HEK293 (cell line): ENCODE measurements at regions not wholly inside any gene's neighbourhood (a gene's known extent, or its start where the extent isn't known, plus 50 kb on each side); places are given as distances from the start of the nearest gene placed in this dataset.

Experiments used
- CTCF ChIA-PET: fragments of 350-600 bp; formaldehyde crosslinking; extraction: SDS; loops from one replicate; lab custom pipeline; 2021; ENCODE audit warnings: antibody characterized with exemption; lab: Yijun Ruan, JAX
- POLR2A ChIA-PET: fragments of 300-600 bp; formaldehyde crosslinking; extraction: SDS; loops from one replicate; lab custom pipeline; 2020; ENCODE audit warnings: antibody characterized with exemption, inconsistent platforms; lab: Yijun Ruan, JAX
- H3K27ac ChIP-seq: fragments of 200-500 bp; sonication (Bioruptor generic); 2 replicates; pipeline ENCODE4 v1.5.1; 2014; ENCODE audit warnings: low read depth, low read length, control low read depth, inconsistent platforms; ENCODE audit errors: extremely low read depth
- H3K36me3 ChIP-seq, 2 experiments: fragments of 200-500 bp in 1 of 2; sonication (Bioruptor generic) in 1 of 2; 1 replicate in 1 of 2; 2 replicates in 1 of 2; pipeline ENCODE4 v1.5.1; 2014 to 2017; ENCODE audit warnings: inconsistent platforms in 2 of 2, low read length in 2 of 2; ENCODE audit not compliant: control insufficient read depth in 2 of 2, insufficient read depth in 1 of 2
- H3K4me1 ChIP-seq: fragments of 200-500 bp; sonication (Bioruptor generic); 2 replicates; pipeline ENCODE4 v1.5.1; 2014; ENCODE audit warnings: mild to moderate bottlenecking, low read length, inconsistent platforms; ENCODE audit not compliant: control insufficient read depth, insufficient read depth
- H3K4me3 ChIP-seq: 2 replicates; pipeline ENCODE4 v1.5.1; 2011; ENCODE audit warnings: low read depth, mild to moderate bottlenecking, control low read depth, low read length, moderate library complexity
- H3K9me3 ChIP-seq: fragments of 200-500 bp; sonication (Bioruptor generic); 2 replicates; pipeline ENCODE4 v1.5.1; 2014; ENCODE audit warnings: low read depth, low read length, inconsistent platforms; ENCODE audit not compliant: control insufficient read depth, insufficient read depth
- KLF9 ChIP-seq: fragments of 450-650 bp; formaldehyde crosslinking; IDR thresholded peaks from 2 replicates; pipeline ENCODE4 v1.5.1; 2016; ENCODE audit warnings: missing biosample characterization, missing genetic modification characterization, low read depth
- TCF7L2 ChIP-seq: IDR thresholded peaks from 2 replicates; pipeline ENCODE4 v1.6.1; 2011; ENCODE audit warnings: low read depth, mild to moderate bottlenecking, inconsistent platforms, low read length, moderate library complexity, borderline replicate concordance
- ZBTB44 ChIP-seq: fragments of 450-650 bp; IDR thresholded peaks from 2 replicates; pipeline ENCODE4 v1.5.1; 2018; ENCODE audit warnings: missing biosample characterization, mild to moderate bottlenecking, missing genetic modification characterization
- ZNF114 ChIP-seq: fragments of 450-650 bp; formaldehyde crosslinking; IDR thresholded peaks from 2 replicates; pipeline ENCODE4 v1.5.0; 2017; ENCODE audit warnings: missing biosample characterization, missing genetic modification characterization
- ZNF26 ChIP-seq: fragments of 450-650 bp; formaldehyde crosslinking; IDR thresholded peaks from 2 replicates; pipeline ENCODE4 v1.5.1; 2016; ENCODE audit warnings: missing biosample characterization, missing genetic modification characterization
- ZNF426 ChIP-seq: fragments of 450-650 bp; formaldehyde crosslinking; IDR thresholded peaks from 2 replicates; pipeline ENCODE4 v1.5.1; 2017; ENCODE audit warnings: missing biosample characterization, missing genetic modification characterization, mild to moderate bottlenecking, inconsistent platforms, moderate library complexity
- ZNF449 ChIP-seq: fragments of 450-650 bp; formaldehyde crosslinking; IDR thresholded peaks from 2 replicates; pipeline ENCODE4 v1.5.1; 2017; ENCODE audit warnings: missing biosample characterization, mild to moderate bottlenecking, missing genetic modification characterization, moderate library complexity
- ZNF549 ChIP-seq: fragments of 450-650 bp; IDR thresholded peaks from 2 replicates; pipeline ENCODE4 v1.5.1; 2018; ENCODE audit warnings: missing biosample characterization, missing genetic modification characterization, mild to moderate bottlenecking, inconsistent platforms, moderate library complexity
- ZNF560 ChIP-seq: fragments of 450-650 bp; formaldehyde crosslinking; IDR thresholded peaks from 2 replicates; pipeline ENCODE4 v1.5.1; 2017; ENCODE audit warnings: missing biosample characterization, missing genetic modification characterization, borderline replicate concordance
- ZNF670 ChIP-seq: fragments of 450-650 bp; formaldehyde crosslinking; IDR thresholded peaks from 2 replicates; pipeline ENCODE4 v1.5.1; 2016; ENCODE audit warnings: missing biosample characterization, missing genetic modification characterization, low read depth
- ZNF785 ChIP-seq: fragments of 450-650 bp; formaldehyde crosslinking; IDR thresholded peaks from 2 replicates; pipeline ENCODE4 v1.5.1; 2016; ENCODE audit warnings: missing biosample characterization, missing genetic modification characterization
- ZSCAN23 ChIP-seq: fragments of 450-650 bp; formaldehyde crosslinking; IDR thresholded peaks from 2 replicates; pipeline ENCODE4 v1.5.1; 2016; ENCODE audit warnings: missing biosample characterization, missing genetic modification characterization
- ZSCAN4 ChIP-seq: fragments of 450-650 bp; formaldehyde crosslinking; IDR thresholded peaks from 2 replicates; pipeline ENCODE4 v1.5.1; 2017; ENCODE audit warnings: missing biosample characterization, missing genetic modification characterization
- TF ChIP-seq, protein P1 (sequence below): fragments of 450-650 bp; formaldehyde crosslinking; IDR thresholded peaks from 2 replicates; pipeline ENCODE4 v1.5.1; 2016; ENCODE audit warnings: missing biosample characterization, missing genetic modification characterization
- TF ChIP-seq, protein P2 (sequence below): fragments of 450-650 bp; formaldehyde crosslinking; IDR thresholded peaks from 2 replicates; pipeline ENCODE4 v1.5.1; 2017; ENCODE audit warnings: missing biosample characterization, missing genetic modification characterization

- TF ChIP-seq ZNF449 (tag by site-specific recombination), result no peak
- no peak for TF ChIP-seq ZNF26 (tag by site-specific recombination)
- TF ChIP-seq, protein P1, sequence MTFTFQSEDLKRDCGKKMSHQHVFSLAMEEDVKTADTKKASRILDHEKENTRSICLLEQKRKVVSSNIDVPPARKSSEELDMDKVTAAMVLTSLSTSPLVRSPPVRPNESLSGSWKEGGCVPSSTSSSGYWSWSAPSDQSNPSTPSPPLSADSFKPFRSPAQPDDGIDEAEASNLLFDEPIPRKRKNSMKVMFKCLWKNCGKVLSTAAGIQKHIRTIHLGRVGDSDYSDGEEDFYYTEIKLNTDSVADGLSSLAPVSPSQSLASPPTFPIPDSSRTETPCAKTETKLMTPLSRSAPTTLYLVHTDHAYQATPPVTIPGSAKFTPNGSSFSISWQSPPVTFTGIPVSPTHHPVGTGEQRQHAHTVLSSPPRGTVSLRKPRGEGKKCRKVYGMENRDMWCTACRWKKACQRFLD (tag by site-specific recombination), result no peak
- TF ChIP-seq ZSCAN23 (tag by site-specific recombination), result no peak
- no peak for TF ChIP-seq ZBTB44 (tag by site-specific recombination)
- no peak for TF ChIP-seq ZNF560 (tag by site-specific recombination)
- no peak for TF ChIP-seq ZNF549 (tag by site-specific recombination)
- TF ChIP-seq, protein P2, sequence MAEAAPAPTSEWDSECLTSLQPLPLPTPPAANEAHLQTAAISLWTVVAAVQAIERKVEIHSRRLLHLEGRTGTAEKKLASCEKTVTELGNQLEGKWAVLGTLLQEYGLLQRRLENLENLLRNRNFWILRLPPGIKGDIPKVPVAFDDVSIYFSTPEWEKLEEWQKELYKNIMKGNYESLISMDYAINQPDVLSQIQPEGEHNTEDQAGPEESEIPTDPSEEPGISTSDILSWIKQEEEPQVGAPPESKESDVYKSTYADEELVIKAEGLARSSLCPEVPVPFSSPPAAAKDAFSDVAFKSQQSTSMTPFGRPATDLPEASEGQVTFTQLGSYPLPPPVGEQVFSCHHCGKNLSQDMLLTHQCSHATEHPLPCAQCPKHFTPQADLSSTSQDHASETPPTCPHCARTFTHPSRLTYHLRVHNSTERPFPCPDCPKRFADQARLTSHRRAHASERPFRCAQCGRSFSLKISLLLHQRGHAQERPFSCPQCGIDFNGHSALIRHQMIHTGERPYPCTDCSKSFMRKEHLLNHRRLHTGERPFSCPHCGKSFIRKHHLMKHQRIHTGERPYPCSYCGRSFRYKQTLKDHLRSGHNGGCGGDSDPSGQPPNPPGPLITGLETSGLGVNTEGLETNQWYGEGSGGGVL (tag by site-specific recombination), result no peak
- no peak for TF ChIP-seq ZNF114 (tag by site-specific recombination)
- no peak for TF ChIP-seq ZNF670
- no peak for TF ChIP-seq KLF9 (tag by site-specific recombination)
- TF ChIP-seq ZSCAN4, result no peak
- no peak for TF ChIP-seq TCF7L2
- TF ChIP-seq, all 188 proteins: peak for 0
- CTCF ChIA-PET, result interaction anchor here (0.6 kb wide), 1 partner anchor 108 kb away, joined by 3 read pairs; no protein-coding TSS in a partner anchor
These were observed 110.7 kb upstream of the FST start for GRCh38 chr5:53369681-53370080.

GRCh38 chr5:53373451-53374158, 106.8 kb upstream of the FST start:
- TF ChIP-seq ZNF785 (tag by site-specific recombination), result no peak
- TF ChIP-seq ZSCAN4, result no peak
- TF ChIP-seq ZSCAN23 (tag by site-specific recombination), result no peak
- TF ChIP-seq, protein P1 (tag by site-specific recombination), result no peak
- TF ChIP-seq ZNF426 (tag by site-specific recombination), result no peak
- ChIA-PET POLR2A (no interaction called here), CTCF (no interaction called here)
- Histone ChIP-seq H3K27ac (no peak overlapping the region), H3K4me1 (no peaks in the 10 kb centered on the region), H3K9me3 (no peaks in the 10 kb centered on the region), H3K36me3 (no peaks in the 10 kb centered on the region), H3K4me3 (no peak overlapping the region)

More at GRCh38 chr5:53369681-53370080, 110.7 kb upstream of the FST start:
- no peaks in the 10 kb centered on the region for H3K9me3 ChIP-seq
- no peak overlapping the region for H3K27ac ChIP-seq
- POLR2A ChIA-PET, result no interaction called here
- H3K4me1 ChIP-seq, result no peaks in the 10 kb centered on the region
- H3K36me3 ChIP-seq, result no peaks in the 10 kb centered on the region
- H3K4me3 ChIP-seq, result no peak overlapping the region
